Endodermal cell (in vitro differentiated cells): ENCODE measurements at regions not wholly inside any gene's neighbourhood (a gene's known extent, or its start where the extent isn't known, plus 50 kb on each side); places are given as distances from the start of the nearest gene placed in this dataset.

ENCODE experiments used
- DNase-seq: peaks from one replicate; pipeline ENCODE4 v3.0.0-alpha.2; 2017
- H3K27ac ChIP-seq: 2 replicates; pipeline ENCODE4 v1.5.1; 2013; ENCODE audit warnings: mild to moderate bottlenecking, low read depth, low read length, moderate library complexity
- H3K27me3 ChIP-seq: 2 replicates; pipeline ENCODE4 v1.6.1; 2013; ENCODE audit warnings: mild to moderate bottlenecking, low read length, moderate library complexity; ENCODE audit not compliant: insufficient read depth, control insufficient read depth, poor library complexity, severe bottlenecking
- H3K36me3 ChIP-seq: 2 replicates; pipeline ENCODE4 v1.7.0; 2013; ENCODE audit warnings: mild to moderate bottlenecking, low read length, moderate library complexity; ENCODE audit not compliant: control insufficient read depth, insufficient read depth
- H3K4me1 ChIP-seq: one replicate; pipeline ENCODE4 v1.7.0; 2013; ENCODE audit warnings: low read length; ENCODE audit not compliant: control insufficient read depth, insufficient read depth
- H3K4me3 ChIP-seq: 2 replicates; pipeline ENCODE4 v1.5.1; 2013; ENCODE audit warnings: mild to moderate bottlenecking, low read length, moderate library complexity
- H3K9ac ChIP-seq: 2 replicates; pipeline ENCODE4 v1.6.1; 2013; ENCODE audit warnings: mild to moderate bottlenecking, low read length, moderate library complexity; ENCODE audit not compliant: poor library complexity, severe bottlenecking; ENCODE audit errors: extremely low read depth
- H3K9me3 ChIP-seq: 2 replicates; pipeline ENCODE4 v1.6.1; 2013; ENCODE audit warnings: mild to moderate bottlenecking, low read length, moderate library complexity; ENCODE audit not compliant: control insufficient read depth
- H3K27ac Mint-ChIP-seq: 2 replicates; pipeline ENCODE4 v1.8.0; 2020; ENCODE audit warnings: mixed read lengths
- H3K27me3 Mint-ChIP-seq: 2 replicates; pipeline ENCODE4 v1.8.0; 2021; ENCODE audit warnings: mild to moderate bottlenecking, mixed read lengths; ENCODE audit not compliant: insufficient read depth
- H3K36me3 Mint-ChIP-seq: 2 replicates; pipeline ENCODE4 v1.8.0; 2020; ENCODE audit warnings: low read depth, mixed read lengths
- H3K4me1 Mint-ChIP-seq: 2 replicates; pipeline ENCODE4 v1.8.0; 2020; ENCODE audit warnings: mixed read lengths
- H3K4me3 Mint-ChIP-seq: 2 replicates; pipeline ENCODE4 v1.8.0; 2020; ENCODE audit warnings: mild to moderate bottlenecking, moderate library complexity, mixed read lengths
- H3K9me3 Mint-ChIP-seq: 2 replicates; pipeline ENCODE4 v1.8.0; 2020; ENCODE audit warnings: mild to moderate bottlenecking, mixed read lengths
- CTCF ChIP-seq: fragments of 200-600 bp; sonication (generic); conservative IDR thresholded peaks from 2 replicates; pipeline ENCODE4 v1.5.0; 2021; ENCODE audit warnings: antibody characterized with exemption, mild to moderate bottlenecking
- WGBS, 2 experiments: methylation state at CpG; one replicate each; pipeline versions ENCODE4 v1.1.5 to v1.1.7; 2013; ENCODE audit warnings: missing lambda C conversion rate in 2 of 2, mixed read lengths in 1 of 2; ENCODE audit not compliant: insufficient coverage in 1 of 2, insufficient read length in 1 of 2; 5-methylcytosine and 5-hydroxymethylcytosine counted together

GRCh38 chr4:102411408-102411807 is 66.1 kb upstream of the SLC39A8 start:
- Mint-ChIP-seq H3K27me3 (no peaks in the 10 kb centered on the region), H3K4me1 (no peaks in the 10 kb centered on the region), H3K27ac (no peak overlapping the region), H3K4me3 (no peak overlapping the region), H3K36me3 (no peaks in the 10 kb centered on the region), H3K9me3 (no peaks in the 10 kb centered on the region)
- H3K27me3 ChIP-seq: no peaks in the 10 kb centered on the region
- WGBS, 2 experiments: 88 to 100% methylated on average over 1 of the region's 1 CpG
- TF ChIP-seq CTCF: no peak
- H3K9me3 ChIP-seq: no peaks in the 10 kb centered on the region
- no peak overlapping the region for H3K27ac ChIP-seq
- H3K36me3 ChIP-seq: no peaks in the 10 kb centered on the region
- no peaks in the 10 kb centered on the region for H3K4me1 ChIP-seq
- no peak overlapping the region for H3K4me3 ChIP-seq
- DNase-seq: no peak
- no peak overlapping the region for H3K9ac ChIP-seq

- Mint-ChIP-seq H3K27ac (no peak overlapping the region), H3K9me3 (no peaks in the 10 kb centered on the region), H3K27me3 (no peaks in the 10 kb centered on the region), H3K36me3 (no peaks in the 10 kb centered on the region), H3K4me1 (no peaks in the 10 kb centered on the region), H3K4me3 (no peak overlapping the region)
- H3K4me1 ChIP-seq: no peaks in the 10 kb centered on the region
- DNase-seq: no peak
- no peak overlapping the region for H3K27ac ChIP-seq
- no peaks in the 10 kb centered on the region for H3K27me3 ChIP-seq
- no peak for TF ChIP-seq CTCF
- H3K36me3 ChIP-seq: no peaks in the 10 kb centered on the region
- no peak overlapping the region for H3K4me3 ChIP-seq
- H3K9ac ChIP-seq: no peak overlapping the region
- no peaks in the 10 kb centered on the region for H3K9me3 ChIP-seq
Measured at GRCh38 chr4:102416765-102417164, 71.5 kb upstream of the SLC39A8 start.

GRCh38 chr4:102420563-102421398 is 75.5 kb upstream of the SLC39A8 start:
- no peak for DNase-seq
- Mint-ChIP-seq H3K4me3 (no peak overlapping the region), H3K36me3 (no peaks in the 10 kb centered on the region), H3K27ac (no peak overlapping the region), H3K9me3 (no peaks in the 10 kb centered on the region), H3K4me1 (no peaks in the 10 kb centered on the region), H3K27me3 (no peaks in the 10 kb centered on the region)
- H3K4me1 ChIP-seq: no peaks in the 10 kb centered on the region
- H3K27me3 ChIP-seq: no peaks in the 10 kb centered on the region
- WGBS, 2 experiments: 82% methylated on average over 1 of the region's 1 CpG; no CpG with 5 or more reads in 1 of the 2 experiments
- H3K27ac ChIP-seq: no peak overlapping the region
- H3K36me3 ChIP-seq: no peaks in the 10 kb centered on the region
- H3K4me3 ChIP-seq: no peak overlapping the region
- no peak overlapping the region for H3K9ac ChIP-seq
- no peaks in the 10 kb centered on the region for H3K9me3 ChIP-seq
- no peak for TF ChIP-seq CTCF
